Stomach (tissue), 4 donors: ENCODE measurements at regions not wholly inside any gene's neighbourhood (a gene's known extent, or its start where the extent isn't known, plus 50 kb on each side); places are given as distances from the start of the nearest gene placed in this dataset.

Source experiments
- EP300 ChIP-seq: sonication (generic); formaldehyde crosslinking; IDR thresholded peaks from one replicate; pipeline ENCODE4 v1.6.1; 2017; ENCODE audit warnings: antibody characterized with exemption
- POLR2A ChIP-seq, 4 donors: fragments of 450-650 bp; IDR thresholded peaks; one replicate each; pipeline ENCODE4 v1.6.1; 2016; ENCODE audit warnings: antibody characterized with exemption in 4 of 4, control low read depth in 2 of 4, mild to moderate bottlenecking in 1 of 4, moderate library complexity in 1 of 4
- POLR2AphosphoS5 ChIP-seq, 3 donors: sonication (generic); formaldehyde crosslinking; IDR thresholded peaks; one replicate each; pipeline ENCODE4 v1.6.1; 2016; ENCODE audit warnings: antibody characterized with exemption in 3 of 3
- TF ChIP-seq, protein P1 (sequence below), 7 experiments: fragments of 450-650 bp in 4 of 7; fragments of 200-600 bp in 3 of 7; sonication (generic) in 3 of 7; IDR thresholded peaks; one replicate each; pipeline ENCODE4 v1.5.1; 2016 to 2019; ENCODE audit warnings: antibody characterized with exemption in 7 of 7, control low read depth in 2 of 7, mild to moderate bottlenecking in 1 of 7

DNA sequence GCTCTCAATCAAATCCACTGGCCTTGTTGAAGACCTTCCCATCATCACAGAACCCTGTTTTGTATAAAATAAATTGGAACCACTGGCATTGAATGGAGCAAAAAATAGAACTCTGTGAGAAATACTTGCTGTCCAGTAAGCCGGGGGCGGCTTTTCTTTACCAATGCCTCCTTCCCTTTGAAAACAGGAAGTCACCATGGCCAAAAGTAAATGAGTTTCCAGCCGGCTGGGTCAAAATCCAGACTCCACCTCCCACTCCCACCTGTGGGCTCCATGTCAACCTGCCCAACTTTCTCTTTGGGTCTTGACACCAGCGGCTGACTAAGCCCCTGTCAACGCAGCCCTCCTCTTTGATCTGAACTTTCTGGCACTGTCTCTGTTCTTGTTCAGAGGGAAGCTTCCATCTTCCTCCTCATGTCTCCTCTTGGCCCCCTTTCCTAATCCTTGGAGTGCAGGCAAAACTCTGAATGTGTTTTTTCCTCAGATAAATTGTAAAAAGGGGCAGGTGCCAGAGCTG is 95.2 kb downstream of the TFAP2C start:
- TF ChIP-seq, protein P1, sequence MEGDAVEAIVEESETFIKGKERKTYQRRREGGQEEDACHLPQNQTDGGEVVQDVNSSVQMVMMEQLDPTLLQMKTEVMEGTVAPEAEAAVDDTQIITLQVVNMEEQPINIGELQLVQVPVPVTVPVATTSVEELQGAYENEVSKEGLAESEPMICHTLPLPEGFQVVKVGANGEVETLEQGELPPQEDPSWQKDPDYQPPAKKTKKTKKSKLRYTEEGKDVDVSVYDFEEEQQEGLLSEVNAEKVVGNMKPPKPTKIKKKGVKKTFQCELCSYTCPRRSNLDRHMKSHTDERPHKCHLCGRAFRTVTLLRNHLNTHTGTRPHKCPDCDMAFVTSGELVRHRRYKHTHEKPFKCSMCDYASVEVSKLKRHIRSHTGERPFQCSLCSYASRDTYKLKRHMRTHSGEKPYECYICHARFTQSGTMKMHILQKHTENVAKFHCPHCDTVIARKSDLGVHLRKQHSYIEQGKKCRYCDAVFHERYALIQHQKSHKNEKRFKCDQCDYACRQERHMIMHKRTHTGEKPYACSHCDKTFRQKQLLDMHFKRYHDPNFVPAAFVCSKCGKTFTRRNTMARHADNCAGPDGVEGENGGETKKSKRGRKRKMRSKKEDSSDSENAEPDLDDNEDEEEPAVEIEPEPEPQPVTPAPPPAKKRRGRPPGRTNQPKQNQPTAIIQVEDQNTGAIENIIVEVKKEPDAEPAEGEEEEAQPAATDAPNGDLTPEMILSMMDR (IDR thresholded peaks at IDR 0.05): no peak
- TF ChIP-seq POLR2AphosphoS5 (IDR thresholded peaks at IDR 0.05): no peak
- no peak for TF ChIP-seq EP300
- no peak for TF ChIP-seq POLR2A (IDR thresholded peaks at IDR 0.05)
